ENCODE measurements at regions not wholly inside any gene's neighbourhood (a gene's known extent, or its start where the extent isn't known, plus 50 kb on each side); places are given as distances from the start of the nearest gene placed in this dataset.

DNA sequence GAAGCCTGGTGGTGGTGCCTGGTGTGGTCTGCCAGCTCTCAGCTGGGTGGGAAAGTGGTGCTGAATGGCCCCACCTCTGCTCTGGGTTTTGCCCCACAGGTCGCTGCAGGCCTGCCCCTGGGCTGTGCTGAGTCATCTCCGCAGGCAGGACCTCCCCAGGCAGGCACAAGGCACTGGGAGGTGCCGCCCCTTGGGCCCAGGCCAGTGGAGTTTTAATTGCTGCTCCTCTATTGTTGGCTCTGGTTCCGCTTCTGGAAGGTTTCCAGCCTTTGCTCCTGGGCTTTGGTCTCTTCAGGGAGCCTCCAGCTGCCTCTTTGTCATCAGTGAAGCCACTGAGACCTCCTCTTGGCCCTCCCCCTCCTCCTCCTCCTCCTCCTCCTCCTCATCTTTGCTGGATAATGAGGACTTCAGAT is 180.3 kb upstream of the GRB10 start:
- no peak for DNase-seq

DNA sequence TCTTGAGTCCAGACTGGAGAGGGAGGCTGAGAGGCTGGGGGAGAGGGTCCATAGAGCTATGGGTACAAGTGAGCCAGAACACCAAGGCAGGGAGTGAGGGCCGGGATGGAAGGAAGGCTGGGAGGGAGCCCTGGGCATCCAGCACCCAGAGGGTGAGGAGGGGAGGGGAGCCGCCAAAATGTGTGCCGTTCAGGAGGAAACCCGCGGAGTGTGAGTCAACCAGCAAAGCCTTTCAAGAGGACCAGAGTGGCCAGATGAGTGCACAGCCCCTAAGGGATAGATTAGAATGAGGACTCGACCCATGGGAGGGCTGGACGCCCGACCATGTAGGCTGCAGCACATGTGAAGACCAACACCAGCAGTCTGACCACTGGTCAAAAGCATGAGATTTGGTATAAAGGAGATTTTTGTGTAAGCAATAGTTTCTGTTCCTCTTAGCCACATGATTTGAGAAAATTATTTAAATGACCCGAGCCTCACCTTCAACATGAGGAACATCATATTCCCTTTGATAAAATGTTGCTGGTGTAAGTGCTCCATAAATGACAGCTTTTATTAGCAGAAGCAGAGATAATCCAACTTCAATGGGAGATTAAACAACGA is 179.7 kb upstream of the GRB10 start:
- no peak for DNase-seq

DNA sequence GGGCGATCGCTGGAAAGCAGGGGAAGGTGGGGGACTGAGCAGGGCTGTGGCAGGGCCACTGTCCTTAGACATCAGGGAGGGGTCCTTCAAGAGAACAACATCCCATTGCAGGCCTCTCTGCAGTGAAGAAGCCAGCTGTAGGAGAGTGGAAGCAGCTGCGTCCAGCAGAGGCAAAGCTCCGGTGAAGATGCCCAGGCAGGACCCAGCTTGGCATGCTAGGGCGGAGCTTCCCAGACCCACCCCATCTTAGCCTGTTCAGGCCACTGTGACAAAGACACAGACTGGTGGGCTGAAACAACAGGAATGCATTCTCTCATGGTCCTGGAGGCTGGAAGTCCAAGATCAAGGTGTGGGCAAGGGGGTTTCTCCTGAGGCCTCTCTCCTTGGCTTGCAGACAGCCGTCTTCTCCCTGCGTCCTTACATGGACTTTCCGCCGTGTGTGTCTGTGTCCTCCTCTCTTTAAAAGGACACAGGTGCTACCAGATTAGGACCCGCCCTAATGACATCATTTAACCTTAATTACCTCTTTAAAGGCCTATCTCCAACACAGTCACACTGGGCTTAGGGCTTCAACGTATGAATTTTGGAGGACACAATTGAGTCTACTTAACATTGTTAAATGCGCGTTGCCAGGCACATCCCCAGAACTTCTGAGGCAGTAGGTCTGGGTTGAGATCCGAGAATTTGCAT is 178.1 kb upstream of the GRB10 start:
- DNase-seq = no peak

DNA sequence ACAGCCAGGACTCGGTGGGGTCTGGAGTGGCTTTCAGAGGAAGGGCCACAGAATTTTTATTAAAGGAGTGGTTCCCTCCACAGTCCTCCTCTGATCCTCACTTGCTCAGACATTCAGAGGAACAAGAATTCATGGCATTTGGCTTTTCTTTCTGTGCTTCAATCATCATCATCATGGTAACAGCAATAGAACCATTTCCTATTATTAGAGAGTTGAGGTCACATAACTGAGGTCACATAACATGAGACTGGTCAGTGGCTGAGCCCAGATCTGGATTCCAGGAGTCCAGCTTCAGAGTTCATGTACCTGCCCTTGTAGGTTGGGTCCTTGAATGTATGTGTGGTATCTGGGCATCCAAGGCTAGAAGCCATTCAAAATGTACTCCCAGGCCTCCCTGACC is 177.3 kb upstream of the GRB10 start:
- DNase-seq = no peak

DNA sequence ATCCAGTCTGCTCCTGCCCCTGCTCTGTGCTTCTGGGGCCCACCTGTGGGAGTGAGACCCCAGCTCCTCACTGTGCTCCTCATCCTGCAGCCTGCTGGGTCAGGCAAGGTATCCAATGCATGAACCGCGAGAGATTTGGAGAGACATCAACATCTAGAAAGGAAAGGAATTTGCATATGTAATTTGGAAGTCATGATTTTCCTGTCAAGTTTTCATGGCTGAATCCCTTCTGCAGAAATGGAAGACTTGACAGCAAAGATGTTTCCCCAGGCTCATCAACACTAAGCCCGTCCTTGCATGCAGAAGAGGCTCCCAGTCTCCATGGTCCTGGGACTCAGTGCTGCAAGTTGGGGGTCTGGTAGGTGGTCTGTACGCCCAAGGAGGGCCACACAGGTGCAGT is 176.9 kb upstream of the GRB10 start:
- no peak for DNase-seq

DNA sequence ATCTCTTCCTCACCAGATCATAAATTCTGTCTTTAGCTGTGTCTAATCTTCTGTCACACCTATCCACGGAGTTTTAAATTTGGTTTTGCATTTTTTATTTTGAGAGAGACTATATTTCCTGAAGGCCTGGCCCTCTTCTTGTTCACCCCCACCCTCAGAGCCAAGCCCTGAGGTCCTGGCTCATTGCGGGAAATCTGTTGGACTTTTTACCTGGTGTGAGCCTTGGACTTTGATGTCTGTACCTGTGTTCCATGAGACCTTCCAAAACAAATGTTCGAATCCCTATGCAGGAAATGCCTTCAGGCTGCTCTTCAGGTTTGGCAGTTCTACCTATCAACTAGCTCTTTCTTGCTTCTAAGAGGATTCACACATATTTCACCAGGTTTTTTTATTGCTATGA is 175.2 kb upstream of the GRB10 start:
- DNase-seq = no peak

DNA sequence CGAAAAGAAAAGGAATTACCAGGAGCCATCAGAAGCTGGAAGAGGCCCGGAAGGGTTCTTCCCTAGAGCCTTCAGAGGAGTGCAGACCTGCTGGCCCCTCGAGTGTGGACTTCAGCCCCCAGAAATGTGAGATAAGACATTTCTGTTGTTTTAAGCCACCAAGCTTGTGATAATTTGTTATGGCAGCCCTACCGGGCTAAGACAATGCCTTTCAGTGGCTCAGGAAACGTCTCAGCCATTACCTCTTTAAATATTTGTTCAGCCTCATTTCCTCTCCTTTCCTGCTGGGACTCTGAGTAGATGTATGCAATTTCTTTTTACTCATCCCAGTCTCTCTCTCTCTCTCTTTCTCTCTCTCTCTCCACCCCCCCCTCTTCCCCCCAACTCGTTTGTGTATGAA is 174.7 kb upstream of the GRB10 start:
- no peak for DNase-seq

DNA sequence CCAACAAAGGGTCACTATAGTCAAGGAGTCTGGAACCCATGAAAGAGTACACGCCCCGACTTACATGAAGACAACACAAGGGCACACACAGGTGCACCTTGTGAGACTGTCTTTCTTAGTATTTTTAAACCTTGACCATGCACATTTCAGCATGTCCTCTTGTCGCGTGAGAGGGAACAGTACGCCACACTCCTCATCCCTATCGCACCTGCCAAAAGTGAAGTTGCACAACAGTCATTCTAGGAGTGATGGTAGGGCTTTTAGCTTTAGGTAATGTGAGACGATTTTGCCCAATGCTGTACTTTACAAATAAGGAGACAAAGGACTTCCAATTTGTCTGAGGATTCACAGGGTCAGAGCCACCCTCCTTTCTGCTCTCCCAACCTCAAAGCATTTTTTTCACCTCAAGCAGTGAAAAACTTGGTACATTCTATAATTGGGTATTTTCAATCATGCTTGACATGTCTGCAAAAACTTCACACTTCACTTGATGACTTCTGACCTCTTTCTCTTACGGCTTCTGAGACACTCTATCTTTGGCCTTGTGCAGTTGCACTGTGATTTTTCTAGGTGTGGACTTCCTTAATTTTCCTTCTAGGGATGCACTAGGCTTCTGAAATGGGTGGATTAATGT is 173.9 kb upstream of the GRB10 start:
- DNase-seq = no peak

DNA sequence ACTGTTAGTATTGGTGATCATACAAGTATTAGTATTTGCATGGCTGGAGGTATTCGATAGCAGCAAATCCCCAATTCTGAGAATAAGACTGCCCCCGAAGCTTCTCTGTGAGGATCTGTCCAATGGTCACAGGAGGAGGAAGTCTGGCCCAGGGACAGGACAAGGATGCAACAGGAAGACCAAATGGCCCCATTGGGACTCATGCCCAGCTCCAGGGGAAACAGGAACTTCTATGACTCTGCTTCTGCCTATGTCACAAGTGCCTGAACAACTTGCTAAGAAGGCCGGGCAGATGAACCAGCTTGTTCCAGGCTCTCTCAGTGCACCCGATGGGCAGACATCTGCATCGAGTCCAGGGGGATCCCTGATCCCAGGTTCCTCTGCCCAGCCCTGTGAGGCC is 172.0 kb upstream of the GRB10 start:
- DNase-seq = no peak

DNA sequence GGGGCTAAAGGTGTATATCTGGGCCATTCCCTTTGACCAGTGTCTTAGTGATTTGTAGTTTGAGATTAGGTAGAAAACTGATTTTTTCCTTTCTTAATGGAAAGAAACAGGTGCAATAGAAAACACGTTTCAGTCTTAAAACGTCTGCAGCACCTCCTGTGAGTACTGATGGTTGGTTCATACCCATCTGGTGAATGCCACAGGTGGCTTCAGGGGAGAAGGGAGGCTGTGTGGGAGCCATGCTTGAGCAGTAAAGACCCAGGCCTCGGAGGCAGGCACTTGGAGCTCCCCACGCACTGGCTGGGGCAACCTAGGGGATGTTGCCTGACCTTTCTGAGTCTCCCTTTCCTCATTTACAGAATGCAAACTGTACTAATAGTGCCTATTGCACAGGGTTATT is 171.5 kb upstream of the GRB10 start:
- DNase-seq = no peak

DNA sequence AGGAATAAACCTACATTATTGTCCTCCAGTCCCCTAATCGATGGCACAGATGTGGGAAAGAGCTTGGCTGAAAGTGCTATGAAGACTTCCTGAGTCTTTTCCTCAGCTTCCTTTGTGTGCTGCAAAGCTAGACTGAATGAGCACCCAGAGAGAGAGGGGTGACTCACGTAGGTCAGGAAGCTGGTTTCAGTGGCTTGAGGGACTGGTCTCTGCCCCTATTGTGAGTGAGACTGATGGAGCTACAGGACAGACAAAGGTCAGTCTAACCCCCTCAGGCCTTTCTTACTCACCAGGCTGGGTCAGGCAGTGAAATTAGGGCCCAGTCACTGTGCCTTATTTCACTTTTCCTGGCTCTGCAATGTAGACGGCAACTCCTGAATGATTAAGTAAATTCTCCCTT is 171.1 kb upstream of the GRB10 start:
- DNase-seq = no peak

DNA sequence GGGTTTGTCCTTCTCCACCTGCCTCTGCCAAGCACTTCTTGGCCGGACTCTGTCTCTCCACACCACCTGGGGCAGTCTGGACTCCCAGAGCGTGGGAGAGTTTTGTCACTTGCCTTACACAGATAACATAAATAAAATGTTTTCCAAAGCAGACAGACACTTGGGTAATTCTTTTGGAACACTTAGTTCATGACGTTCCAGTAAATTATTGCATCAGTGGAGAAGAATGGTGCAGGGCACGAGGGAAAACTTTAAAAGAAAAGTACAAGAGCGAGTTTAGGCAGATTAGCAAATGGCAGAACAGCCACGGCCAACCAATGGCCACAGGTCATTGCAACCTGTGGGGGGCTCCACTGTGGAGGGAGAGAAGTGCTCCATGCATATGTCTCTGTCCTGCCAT is 170.6 kb upstream of the GRB10 start:
- no peak for DNase-seq

DNA sequence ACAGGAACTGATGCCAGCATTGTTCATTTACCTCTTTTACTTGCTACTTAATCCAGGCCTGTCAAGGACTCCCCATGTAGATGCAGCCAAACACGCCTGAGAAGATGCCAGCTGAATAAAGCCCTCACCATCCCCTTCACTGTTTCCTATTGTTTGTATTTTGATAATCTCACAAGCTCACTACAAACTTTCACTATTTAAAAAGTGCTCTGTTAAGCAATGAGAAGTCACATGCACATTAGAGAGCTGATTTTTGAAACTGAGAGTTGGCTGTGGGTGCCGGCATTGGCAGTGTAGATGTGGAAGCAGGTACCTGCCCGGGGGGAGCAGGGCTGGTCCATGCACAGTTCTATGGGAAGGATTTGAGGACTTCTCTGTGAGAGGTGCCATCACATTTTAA is 169.8 kb upstream of the GRB10 start:
- no peak for DNase-seq

DNA sequence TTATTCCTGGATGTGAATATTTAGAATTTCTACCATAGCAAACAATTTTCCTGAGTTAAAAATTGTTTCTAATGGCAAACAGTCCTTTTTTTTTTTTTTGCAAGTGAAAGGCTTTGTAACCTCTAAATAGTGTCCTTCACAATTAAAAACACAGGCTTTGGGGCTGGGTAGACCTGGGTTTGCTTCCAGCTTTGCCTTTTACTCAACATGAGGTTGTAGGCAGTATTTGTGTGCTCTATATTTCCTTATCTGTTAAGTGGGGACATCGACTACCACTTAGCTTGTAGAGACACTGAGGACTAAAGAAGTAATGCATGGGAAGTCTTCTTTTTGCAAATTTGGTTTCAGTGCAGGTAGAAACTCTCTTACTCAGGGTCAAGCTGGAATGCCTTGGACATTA is 169.4 kb upstream of the GRB10 start:
- no peak for DNase-seq

DNA sequence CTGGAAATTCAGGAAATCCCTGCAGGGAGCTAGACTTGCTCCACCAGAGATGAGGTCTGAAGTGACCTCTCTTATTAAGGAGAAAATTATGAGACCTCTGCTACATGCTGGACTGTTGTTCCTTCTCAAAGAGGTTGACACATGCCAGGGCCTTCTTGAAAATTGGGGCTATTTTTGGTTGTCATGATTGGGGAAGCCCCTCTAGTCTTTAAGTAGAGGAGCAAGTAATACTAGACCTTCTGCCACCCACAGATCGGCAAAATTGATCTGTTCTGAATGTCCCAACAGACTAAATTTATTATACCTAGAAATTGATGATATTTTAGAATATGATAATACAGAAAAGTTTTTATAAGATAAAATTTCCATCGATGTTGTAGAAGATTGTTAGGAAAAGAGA is 160.8 kb upstream of the GRB10 start:
- no peak for DNase-seq

DNA sequence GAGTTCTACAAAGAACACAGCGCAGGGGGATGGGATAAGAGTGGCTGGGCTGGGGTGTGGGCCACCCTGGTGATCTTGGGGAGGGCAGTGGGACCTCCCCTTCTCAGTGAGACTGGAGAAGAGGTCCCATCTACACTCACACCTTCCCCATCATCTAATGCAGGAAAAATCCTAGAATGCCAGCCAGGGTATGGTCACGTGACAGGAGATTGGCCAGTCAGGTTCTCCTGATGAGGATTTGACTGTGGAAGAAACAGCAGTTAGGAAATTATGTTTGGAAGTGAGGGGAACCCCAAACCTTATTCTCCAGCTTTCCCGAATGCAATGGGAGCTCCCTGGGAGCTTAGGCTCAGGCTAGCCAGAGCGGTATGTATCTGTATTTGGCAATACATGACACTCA is 158.8 kb upstream of the GRB10 start:
- no peak for DNase-seq

DNA sequence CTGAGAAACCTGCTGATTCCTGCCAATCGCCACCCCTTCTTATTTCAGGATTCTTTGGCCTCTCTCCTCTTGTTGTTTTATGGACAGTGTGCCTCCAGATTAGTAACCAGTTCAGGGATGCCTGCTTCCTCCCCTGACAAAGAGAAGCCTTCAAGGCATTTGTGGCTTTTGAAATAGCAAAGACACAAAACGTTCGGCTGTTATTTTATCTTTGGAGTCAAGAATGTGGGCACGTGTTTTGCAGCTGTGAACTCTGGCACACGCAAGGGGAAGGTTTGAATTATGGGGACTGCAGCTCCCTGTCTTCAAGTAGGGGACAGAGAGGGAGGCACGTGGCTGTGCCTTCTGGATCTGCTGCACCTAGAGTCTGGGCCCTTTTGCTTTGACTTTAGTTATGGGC is 157.9 kb upstream of the GRB10 start:
- DNase-seq = no peak

DNA sequence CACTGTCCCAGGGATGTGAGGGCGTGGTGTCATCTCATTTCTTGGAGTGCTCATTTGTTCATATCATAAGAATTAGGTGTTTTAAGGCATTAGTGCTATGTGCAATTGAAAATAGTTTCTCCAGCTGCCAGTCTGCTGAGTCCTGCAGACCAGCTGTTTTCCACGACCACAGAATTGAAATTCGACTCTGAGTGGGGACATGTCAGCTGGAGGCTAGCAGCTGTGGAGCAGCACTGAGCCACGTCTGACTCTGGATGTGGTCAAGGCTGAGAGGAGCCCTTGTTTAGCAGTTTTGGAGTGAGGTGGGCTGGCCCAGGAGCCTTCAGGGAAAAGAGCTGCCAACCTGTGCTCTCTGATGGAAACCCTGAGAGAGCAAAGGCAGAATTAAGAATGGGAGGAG is 156.3 kb upstream of the GRB10 start:
- no peak for DNase-seq

DNA sequence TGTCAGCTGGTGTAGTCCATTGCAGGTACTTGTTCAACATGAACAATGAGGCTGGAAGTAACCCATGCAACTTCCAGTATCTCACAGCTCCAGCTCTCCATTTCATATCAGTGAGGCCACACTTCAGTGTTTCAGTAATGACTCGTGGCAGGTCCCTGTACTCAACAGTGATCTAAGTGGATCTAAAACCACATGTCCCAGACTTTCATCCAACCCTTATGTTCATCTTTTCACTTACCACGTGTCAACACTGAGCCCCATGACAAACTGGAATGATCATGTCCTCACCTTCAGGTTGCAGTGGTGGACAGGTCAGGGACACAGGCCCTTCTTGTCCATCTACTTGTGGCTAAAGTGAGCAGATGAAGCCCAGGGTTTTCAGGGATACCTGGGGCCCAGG is 155.0 kb upstream of the GRB10 start:
- no peak for DNase-seq

DNA sequence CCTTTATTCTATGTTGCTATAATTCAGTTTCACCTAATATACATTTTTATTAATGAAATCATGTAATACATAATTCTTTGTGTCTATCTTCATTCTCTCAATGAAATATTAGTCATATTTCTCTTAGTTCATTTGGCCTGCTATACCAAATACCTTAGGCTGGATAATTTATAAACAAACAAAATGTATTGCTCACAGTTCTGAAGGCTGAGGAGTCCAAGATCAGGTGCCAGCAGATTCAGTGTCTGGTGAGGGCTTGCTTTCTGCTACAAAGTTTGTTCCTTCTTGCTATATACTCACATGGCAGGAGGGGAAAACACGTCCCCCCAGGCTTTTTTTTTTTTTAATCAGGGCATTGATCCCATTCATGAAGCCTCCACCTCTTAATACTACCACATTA is 143.4 kb upstream of the GRB10 start:
- no peak for DNase-seq

DNA sequence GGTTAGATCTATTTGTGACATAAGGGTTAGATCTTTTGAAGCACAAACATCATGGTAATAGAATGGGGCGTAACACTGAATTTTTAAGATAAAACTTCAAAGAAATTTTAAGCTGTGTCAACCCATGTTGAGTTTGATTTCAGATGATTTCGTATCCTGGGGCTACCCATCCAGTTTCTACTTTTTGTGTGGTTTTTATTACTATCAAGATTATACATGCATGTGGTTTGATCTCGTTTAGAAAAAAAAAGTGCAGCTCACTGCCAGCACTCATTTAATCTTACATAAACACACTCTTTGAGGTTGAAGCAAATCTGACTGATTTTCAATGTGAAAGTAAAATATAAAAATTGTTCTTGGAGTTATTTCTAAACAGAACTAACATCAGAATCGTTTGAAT is 140.8 kb upstream of the GRB10 start:
- no peak for DNase-seq

DNA sequence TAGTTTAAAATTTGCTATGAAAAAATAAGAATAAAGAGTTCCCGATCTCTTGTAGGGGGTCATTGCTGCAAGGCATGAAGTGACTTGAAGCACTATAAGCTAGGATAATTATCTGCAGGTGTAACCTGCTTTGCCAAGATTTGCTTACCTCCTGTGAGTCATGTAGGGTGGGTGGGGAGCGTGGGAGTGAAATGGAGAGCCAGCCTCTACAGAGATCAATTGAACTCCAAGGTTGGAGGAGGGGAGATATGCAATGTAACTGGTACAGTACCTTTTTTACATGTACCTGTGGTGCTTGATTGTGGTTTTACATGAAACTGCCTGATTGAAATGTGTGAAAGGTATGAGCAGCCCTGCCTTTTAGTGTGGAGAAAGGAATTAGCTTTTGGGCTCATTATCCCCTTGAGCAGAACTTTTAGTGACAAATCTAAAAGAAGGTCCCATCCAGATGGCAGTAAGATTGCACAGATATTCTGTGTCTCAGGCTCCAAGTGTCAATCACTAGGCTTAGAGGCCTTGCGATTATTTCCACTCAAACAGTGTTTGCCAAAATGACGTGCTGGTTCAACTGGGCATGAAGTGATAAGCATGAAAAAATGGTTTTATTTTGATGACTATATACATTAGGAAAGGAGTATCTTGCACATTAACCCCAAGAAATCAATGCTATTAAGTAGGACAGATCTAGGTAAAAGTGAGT is 138.6 kb upstream of the GRB10 start:
- DNase-seq = no peak

DNA sequence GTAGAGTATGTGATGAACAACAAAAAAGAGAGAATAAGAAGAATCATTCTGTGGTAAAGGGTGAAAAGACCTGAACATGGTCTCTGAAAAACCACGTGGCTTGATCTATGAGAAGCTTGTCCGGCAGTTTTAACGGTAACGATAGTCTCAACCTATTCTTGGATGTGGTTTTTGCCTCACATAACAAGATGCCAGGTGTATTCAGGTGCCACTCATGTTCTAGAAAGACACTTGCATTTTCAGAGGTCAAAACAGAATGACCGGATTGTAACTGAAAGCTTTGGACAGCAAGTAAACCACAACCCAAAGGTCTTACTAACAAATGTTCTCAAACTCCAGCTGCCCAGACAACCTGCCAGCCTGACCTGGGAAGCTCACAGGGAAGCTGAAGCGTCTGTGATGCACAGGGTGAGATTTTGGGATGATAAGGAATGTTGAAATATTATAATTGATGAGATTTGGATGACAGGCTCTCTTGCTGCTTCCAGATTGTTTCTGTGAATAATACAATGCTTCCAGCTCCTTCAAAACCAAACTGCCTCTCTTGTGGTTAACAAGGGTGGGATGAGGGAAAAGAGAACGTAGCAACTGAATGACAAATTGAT is 137.4 kb upstream of the GRB10 start:
- DNase-seq = no peak
